IPS-18a (cell line): ENCODE measurements at regions not wholly inside any gene's neighbourhood (a gene's known extent, or its start where the extent isn't known, plus 50 kb on each side); places are given as distances from the start of the nearest gene placed in this dataset.

Source experiments
- H3K27ac ChIP-seq: one replicate; pipeline ENCODE4 v1.5.1; 2013; ENCODE audit warnings: low read length
- H3K27me3 ChIP-seq: one replicate; pipeline ENCODE4 v1.6.1; 2013; ENCODE audit warnings: mild to moderate bottlenecking, low read length; ENCODE audit not compliant: control insufficient read depth, insufficient read depth
- H3K36me3 ChIP-seq: one replicate; pipeline ENCODE4 v1.6.1; 2013; ENCODE audit warnings: low read depth, low read length; ENCODE audit not compliant: control insufficient read depth
- H3K4me1 ChIP-seq: one replicate; pipeline ENCODE4 v1.6.1; 2013; ENCODE audit warnings: low read depth, low read length; ENCODE audit not compliant: control insufficient read depth
- H3K4me3 ChIP-seq: one replicate; pipeline ENCODE4 v1.5.1; 2013; ENCODE audit warnings: low read length
- H3K9ac ChIP-seq: one replicate; pipeline ENCODE4 v1.6.1; 2013; ENCODE audit warnings: mild to moderate bottlenecking, low read length, moderate library complexity
- H3K9me3 ChIP-seq: one replicate; pipeline ENCODE4 v1.6.1; 2013; ENCODE audit warnings: low read depth, low read length; ENCODE audit not compliant: control insufficient read depth

GRCh38 chr5:124550731-124551130 lies 195.7 kb downstream of the ZNF608 start:
- Histone ChIP-seq H3K4me1 (peaks cover 37% of the 10 kb centered on the region), H3K9ac (no peak overlapping the region), H3K27me3 (no peaks in the 10 kb centered on the region), H3K27ac (no peak overlapping the region), H3K4me3 (no peak overlapping the region), H3K36me3 (no peaks in the 10 kb centered on the region), H3K9me3 (no peaks in the 10 kb centered on the region)

- H3K27ac ChIP-seq, result no peak overlapping the region
- no peaks in the 10 kb centered on the region for H3K9me3 ChIP-seq
- H3K27me3 ChIP-seq, result no peaks in the 10 kb centered on the region
- no peak overlapping the region for H3K9ac ChIP-seq
- H3K4me3 ChIP-seq, result no peak overlapping the region
- no peaks in the 10 kb centered on the region for H3K36me3 ChIP-seq
- H3K4me1 ChIP-seq, result peaks cover 33% of the 10 kb centered on the region
These were observed 196.5 kb downstream of the ZNF608 start for GRCh38 chr5:124549891-124550436.

GRCh38 chr5:124546643-124547042 lies 199.8 kb downstream of the ZNF608 start:
- Histone ChIP-seq H3K27ac (no peak overlapping the region), H3K4me1 (peaks cover 17% of the 10 kb centered on the region), H3K4me3 (no peak overlapping the region), H3K36me3 (no peaks in the 10 kb centered on the region), H3K27me3 (no peaks in the 10 kb centered on the region), H3K9ac (no peak overlapping the region), H3K9me3 (no peaks in the 10 kb centered on the region)

GRCh38 chr5:124544366-124545055 lies 201.9 kb downstream of the ZNF608 start:
- H3K9me3 ChIP-seq, result no peaks in the 10 kb centered on the region
- no peak overlapping the region for H3K27ac ChIP-seq
- no peaks in the 10 kb centered on the region for H3K27me3 ChIP-seq
- no peaks in the 10 kb centered on the region for H3K36me3 ChIP-seq
- no peak overlapping the region for H3K9ac ChIP-seq
- no peak overlapping the region for H3K4me3 ChIP-seq
- H3K4me1 ChIP-seq, result peaks cover 2% of the 10 kb centered on the region

- H3K36me3 ChIP-seq, result no peaks in the 10 kb centered on the region
- H3K4me3 ChIP-seq, result no peak overlapping the region
- no peaks in the 10 kb centered on the region for H3K4me1 ChIP-seq
- no peaks in the 10 kb centered on the region for H3K27me3 ChIP-seq
- no peaks in the 10 kb centered on the region for H3K9me3 ChIP-seq
- H3K27ac ChIP-seq, result no peak overlapping the region
- H3K9ac ChIP-seq, result no peak overlapping the region
These were observed 207.5 kb downstream of the ZNF608 start for GRCh38 chr5:124538931-124539330.

- no peaks in the 10 kb centered on the region for H3K9me3 ChIP-seq
- no peak overlapping the region for H3K4me3 ChIP-seq
- no peak overlapping the region for H3K9ac ChIP-seq
- no peak overlapping the region for H3K27ac ChIP-seq
- H3K4me1 ChIP-seq, result no peaks in the 10 kb centered on the region
- no peaks in the 10 kb centered on the region for H3K27me3 ChIP-seq
- H3K36me3 ChIP-seq, result no peaks in the 10 kb centered on the region
These were observed 208.2 kb downstream of the ZNF608 start for GRCh38 chr5:124538191-124538590.

- Histone ChIP-seq H3K36me3 (no peaks in the 10 kb centered on the region), H3K27ac (no peak overlapping the region), H3K4me3 (no peak overlapping the region), H3K9ac (no peak overlapping the region), H3K27me3 (no peaks in the 10 kb centered on the region), H3K4me1 (no peaks in the 10 kb centered on the region), H3K9me3 (no peaks in the 10 kb centered on the region)
These were observed 208.9 kb downstream of the ZNF608 start for GRCh38 chr5:124537522-124537921.

GRCh38 chr5:124537107-124537506 lies 209.3 kb downstream of the ZNF608 start:
- Histone ChIP-seq H3K4me1 (no peaks in the 10 kb centered on the region), H3K9me3 (no peaks in the 10 kb centered on the region), H3K9ac (no peak overlapping the region), H3K4me3 (no peak overlapping the region), H3K27ac (no peak overlapping the region), H3K36me3 (no peaks in the 10 kb centered on the region), H3K27me3 (no peaks in the 10 kb centered on the region)

GRCh38 chr5:124536333-124536732 lies 210.1 kb downstream of the ZNF608 start:
- Histone ChIP-seq H3K27me3 (no peaks in the 10 kb centered on the region), H3K27ac (no peak overlapping the region), H3K36me3 (no peaks in the 10 kb centered on the region), H3K4me3 (no peak overlapping the region), H3K9ac (no peak overlapping the region), H3K9me3 (no peaks in the 10 kb centered on the region), H3K4me1 (no peaks in the 10 kb centered on the region)

- no peak overlapping the region for H3K9ac ChIP-seq
- H3K4me3 ChIP-seq, result no peak overlapping the region
- H3K36me3 ChIP-seq, result no peaks in the 10 kb centered on the region
- no peaks in the 10 kb centered on the region for H3K9me3 ChIP-seq
- H3K27ac ChIP-seq, result no peak overlapping the region
- H3K27me3 ChIP-seq, result no peaks in the 10 kb centered on the region
- H3K4me1 ChIP-seq, result no peaks in the 10 kb centered on the region
These were observed 215.5 kb downstream of the ZNF608 start for GRCh38 chr5:124530916-124531315.

GRCh38 chr5:124528838-124529237 lies 217.6 kb downstream of the ZNF608 start:
- no peak overlapping the region for H3K4me3 ChIP-seq
- no peaks in the 10 kb centered on the region for H3K36me3 ChIP-seq
- H3K4me1 ChIP-seq, result no peaks in the 10 kb centered on the region
- H3K9me3 ChIP-seq, result no peaks in the 10 kb centered on the region
- no peaks in the 10 kb centered on the region for H3K27me3 ChIP-seq
- H3K9ac ChIP-seq, result no peak overlapping the region
- no peak overlapping the region for H3K27ac ChIP-seq
